Activated CD4-positive, alpha-beta T cell treated with anti-CD3 and anti-CD28 coated beads, Interleukin-2, Interleukin-6, amounts not matched to agents 100 ng/mL and 50 ng/mL, durations not matched to agents 16 hours and 8 hours (primary cell): ENCODE measurements at regions not wholly inside any gene's neighbourhood (a gene's known extent, or its start where the extent isn't known, plus 50 kb on each side); places are given as distances from the start of the nearest gene placed in this dataset.

ENCODE experiments used
- DNase-seq: peaks from one replicate; pipeline ENCODE4 v3.0.0-alpha.2; 2020

DNA sequence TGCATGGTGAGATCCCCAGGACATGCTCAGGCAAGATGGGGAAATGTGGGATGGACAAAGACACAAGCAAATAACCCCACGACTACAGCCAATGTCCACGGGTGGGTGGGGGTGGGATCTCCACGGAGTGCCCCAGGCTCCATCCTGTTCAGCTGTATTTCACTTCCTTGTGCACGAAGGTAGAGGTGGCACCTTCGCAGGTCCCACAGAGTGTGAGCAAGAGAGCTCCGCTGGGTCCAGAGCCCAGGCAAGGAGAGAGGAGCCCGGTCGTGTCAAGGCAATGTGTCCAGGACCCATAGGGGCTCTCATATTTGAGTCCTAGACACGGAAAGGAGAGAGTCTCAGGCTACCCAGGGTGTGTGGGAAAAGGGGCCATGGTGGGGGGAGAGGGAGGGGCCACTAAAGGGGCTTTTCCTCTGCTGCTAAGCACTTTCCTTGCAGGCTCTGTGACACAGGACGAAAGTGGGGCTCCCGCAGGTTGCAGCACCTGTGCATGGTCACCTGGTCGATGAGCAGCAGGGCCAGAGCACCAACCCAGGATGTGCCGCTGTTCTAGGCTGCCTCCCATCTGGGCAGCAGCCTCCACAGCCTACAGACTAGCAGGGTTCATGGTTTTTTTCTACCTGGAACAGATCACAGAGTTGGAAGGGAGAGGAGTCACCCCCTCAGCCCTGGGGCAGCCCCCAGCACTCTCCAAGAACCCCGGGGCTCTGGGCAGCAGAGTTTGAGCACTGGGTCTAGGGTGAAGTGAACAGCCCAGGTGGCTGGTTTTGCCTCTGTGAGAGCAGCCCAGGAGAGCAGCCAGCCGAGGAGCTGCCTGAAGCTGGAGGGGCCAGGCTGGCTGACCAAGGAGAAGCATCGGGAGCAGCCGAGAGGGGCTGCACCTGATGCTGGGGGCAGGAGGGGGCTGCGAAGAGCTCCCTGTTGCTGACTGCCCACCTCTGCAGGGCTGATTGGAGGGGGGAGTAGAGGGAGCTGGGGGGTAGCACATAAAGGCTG lies 100.7 kb upstream of the MVB12B start:
- no peak for DNase-seq

DNA sequence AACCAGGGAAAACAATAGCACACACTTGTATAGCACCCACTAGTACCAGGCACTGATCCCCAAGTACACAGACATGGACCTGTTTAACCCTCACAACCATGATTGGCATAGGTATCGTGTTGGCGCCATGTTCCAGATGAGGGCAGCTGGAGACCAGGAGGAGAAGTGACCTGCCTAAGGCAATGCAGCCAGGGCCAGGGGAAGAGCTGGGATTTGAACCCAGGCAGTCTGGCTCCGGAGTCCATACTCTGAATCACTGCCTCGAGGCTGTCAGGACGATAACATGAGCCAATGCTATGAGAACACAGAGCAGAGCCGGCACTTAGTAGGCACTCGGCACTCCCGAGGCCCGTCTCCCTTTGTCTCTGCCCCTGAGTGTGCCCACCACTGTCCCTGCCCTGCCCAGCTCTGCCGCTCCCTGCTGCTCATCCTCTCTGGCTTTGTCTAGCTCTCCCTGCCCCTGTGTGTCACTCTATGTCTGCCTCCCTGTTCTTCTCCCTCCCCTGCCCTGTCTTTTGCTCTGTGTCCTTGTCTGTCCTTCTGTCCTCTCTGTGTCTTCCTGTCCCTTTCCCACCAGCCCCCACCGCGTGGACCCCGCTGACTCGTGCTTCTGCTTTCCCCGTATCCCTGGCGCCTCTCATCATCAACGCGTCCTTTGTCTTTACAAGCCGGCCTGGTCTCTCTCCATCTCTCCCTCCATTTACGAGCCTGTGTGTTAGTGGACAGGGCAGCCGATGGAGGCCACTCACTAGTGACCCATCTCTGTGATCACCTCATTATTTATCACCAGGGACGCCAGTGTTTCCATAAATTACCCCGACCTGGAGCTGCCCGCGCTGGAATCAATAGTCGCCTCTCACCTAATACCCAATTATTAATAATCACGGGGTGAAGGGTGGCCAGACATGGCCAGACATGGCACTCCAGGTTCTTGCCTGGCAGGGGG lies 99.4 kb upstream of the MVB12B start:
- DNase-seq = no peak

DNA sequence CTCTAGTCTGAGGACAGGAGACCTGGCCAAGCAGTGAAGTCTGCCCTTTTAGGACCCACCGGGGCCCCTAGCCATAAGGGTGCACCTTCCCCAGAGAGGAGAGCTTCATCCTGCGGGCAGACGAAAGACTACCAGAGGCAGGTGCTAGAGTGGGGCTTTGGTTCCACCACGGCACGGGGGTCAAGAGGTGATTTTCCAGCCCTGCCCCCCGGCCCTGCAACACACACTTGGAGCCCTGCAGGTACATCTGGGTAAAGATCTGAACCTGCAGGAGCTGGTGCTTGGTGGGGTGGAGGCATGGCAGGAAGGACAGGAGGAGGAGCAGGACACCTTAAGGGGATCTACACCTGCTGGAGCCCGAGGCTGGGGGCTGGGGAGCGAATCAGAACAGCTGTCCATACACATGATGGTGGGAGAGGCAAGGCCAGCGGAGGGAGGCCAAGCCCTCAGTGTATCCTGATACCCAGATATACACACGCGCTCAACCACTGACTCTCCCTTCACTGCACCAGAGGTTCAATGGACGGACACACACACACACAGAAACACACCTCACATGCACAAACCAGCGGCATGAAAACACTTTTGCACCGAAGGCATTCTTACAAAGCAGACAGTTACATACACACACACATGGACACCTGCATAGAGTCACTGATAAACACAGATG lies 98.4 kb upstream of the MVB12B start:
- no peak for DNase-seq

GRCh38 chr9:126228781-126229444 lies 97.7 kb upstream of the MVB12B start:
- DNase-seq = peak; percentile 76

GRCh38 chr9:126229501-126229900 lies 97.1 kb upstream of the MVB12B start:
- DNase-seq = no peak

- no peak for DNase-seq
These were observed 95.9 kb upstream of the MVB12B start for GRCh38 chr9:126230692-126231091.

DNA sequence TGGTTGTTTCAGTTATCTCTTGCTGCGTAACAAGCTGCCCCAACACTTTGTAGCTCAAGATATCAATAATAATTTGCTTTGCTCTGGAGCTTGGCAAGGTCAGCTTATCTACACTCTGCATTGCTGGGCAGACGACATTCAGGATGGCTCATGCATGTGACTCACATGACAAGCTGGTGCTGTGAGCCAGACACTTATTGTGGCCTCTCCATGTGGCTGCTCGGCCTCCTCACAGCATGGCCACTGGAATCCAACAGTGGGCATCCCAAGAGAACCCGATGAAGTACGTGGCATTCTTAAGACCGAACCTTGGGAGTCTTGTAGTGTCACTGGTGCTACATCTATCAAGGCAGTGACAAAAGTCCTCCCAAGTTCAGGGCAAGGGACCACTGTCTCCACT lies 94.2 kb upstream of the MVB12B start:
- DNase-seq = no peak

GRCh38 chr9:126233175-126233574 lies 93.5 kb upstream of the MVB12B start:
- DNase-seq = no peak

DNA sequence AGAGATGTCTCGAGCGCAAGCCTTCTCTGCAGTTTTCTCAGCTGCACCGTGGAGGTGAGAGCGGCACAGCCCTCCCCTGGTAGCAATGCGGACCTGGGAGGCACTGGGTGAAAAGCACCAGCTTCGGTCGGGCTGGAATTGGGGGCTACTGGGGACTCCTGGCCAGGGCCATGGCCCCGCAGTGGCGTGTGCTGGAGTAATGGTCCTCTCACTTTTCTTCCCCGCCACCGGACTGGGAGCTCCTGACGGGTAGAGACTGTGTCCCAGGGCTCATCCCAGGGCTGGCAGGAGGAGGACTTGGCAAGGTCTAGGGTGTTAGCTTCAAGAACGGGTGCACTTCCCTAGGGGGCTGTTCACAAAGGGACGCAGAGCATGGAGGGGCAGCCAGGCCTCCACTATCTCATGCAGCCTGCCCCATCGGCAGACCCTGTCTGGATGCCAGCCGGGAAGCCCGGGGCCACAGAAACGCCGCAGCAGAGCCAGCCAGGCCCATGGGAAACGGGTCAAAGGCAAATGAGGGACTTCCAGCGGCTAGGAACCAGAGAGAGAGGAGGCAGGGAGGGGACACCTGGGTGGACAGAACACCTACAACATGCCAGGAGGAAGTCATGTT lies 92.6 kb upstream of the MVB12B start:
- no peak for DNase-seq

DNA sequence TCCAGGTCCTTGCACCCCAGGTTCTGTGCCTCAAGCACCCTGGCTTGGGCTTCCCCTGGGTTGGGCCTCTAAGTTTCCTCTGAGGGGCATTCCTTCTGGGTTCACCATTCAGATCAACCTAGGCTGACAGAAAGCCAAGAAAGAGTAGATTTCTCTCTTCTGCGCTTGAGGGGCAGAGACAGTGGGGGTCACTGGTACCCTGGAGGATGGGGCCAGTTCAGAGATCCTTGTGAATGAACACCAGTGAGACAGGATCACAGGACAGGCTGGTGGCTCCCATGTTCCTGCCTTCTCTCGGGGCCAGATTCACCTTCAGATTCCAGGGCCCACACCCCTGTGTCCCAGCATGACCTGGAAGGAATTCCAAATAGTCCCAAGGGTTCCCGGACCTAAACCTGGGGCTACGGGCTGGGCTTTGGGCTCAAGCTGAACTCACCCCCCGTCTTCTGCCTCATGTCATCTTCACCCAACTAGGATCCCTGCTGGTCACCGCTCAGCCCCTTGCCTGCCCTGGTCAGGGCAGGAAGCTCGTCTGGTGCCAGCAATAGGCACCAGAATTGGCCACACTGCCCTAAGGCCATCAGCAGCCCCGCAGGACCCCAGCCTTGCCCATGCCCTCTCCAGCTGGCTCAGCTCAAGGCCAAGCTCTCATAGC lies 91.8 kb upstream of the MVB12B start:
- DNase-seq = no peak

GRCh38 chr9:126235336-126236243 lies 91.0 kb upstream of the MVB12B start:
- DNase-seq = no peak

GRCh38 chr9:126236273-126236672 lies 90.4 kb upstream of the MVB12B start:
- DNase-seq = no peak

GRCh38 chr9:126238415-126238814 lies 88.2 kb upstream of the MVB12B start:
- DNase-seq = no peak

DNA sequence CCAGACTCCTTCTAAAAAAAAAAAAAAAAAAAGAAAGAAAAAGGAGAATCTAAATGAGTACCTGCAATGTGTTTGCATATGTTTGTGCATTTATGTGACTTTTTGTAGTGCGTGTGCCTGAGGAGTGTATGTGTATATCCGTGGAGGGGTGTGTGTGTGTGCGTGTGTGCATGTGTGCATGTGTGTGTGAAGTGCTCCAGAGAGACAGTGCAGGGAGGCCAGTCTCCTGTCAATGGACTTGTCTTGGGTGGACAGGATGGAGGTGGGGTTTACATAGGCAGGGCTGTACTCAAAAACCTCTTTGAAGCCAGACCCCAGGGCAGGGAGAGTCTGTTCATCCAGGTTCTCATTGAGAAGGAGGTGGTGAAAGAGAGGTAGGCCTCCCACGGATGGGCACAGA lies 87.1 kb upstream of the MVB12B start:
- DNase-seq = no peak

GRCh38 chr9:126240835-126241234 lies 85.8 kb upstream of the MVB12B start:
- DNase-seq = no peak

- DNase-seq = no peak
These were observed 77.9 kb upstream of the MVB12B start for GRCh38 chr9:126248680-126249079.

DNA sequence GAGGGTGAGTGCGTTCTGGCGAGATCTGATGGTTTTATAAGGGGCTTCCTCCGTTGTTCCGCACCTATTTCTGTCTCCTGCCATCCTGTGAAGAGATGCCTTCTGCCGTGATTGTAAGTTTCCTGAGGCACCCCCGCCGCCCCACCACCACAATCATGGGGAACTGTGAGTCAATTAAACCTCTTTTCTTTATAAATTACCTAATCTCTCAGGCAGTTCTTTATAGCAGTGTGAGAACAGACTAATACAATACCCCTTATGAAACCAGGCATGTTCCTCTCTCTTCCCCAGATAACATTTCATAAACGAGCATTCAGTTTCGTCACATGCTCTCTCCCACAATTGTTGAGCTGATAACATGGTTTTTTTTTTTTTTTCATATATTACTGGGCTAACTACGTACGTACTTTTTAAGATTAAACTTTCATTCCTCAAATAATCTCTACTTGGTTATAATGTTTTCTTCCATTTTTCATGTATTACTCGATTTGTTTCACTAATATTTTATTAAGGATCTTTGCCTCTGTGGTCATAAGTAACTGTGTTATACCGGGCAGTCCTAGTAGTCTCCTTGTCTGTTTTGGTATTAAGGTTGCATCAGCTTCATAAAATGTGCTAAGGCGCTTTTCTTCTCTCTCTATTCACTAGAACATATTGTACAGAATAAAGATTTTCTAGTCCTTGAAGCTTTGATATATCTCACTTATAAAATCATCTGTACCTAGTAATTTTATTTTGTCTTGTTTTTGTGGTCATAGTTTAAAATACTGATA lies 64.9 kb upstream of the MVB12B start:
- DNase-seq = no peak

DNA sequence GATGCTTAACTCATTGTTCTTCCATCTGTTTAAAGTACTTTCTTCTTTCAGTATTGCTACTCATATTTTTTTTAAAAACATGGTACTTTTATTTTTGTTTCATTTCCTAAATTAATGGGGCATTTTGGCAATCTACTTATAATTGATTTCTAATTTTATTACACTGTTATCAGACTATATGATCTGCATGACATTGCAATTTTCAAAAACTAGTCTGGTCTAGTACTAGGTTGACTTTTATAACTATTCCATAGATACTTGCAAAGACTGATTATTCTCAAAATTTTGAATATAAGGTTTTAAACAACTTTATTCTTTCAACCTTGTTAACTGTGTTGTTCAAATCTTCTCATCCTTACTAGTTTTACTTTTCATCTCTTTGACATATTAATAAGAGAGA lies 63.9 kb upstream of the MVB12B start:
- no peak for DNase-seq

- DNase-seq = no peak
These were observed 56.1 kb upstream of the MVB12B start for GRCh38 chr9:126270556-126270955.
